Transverse colon (tissue), 4 donors: ENCODE measurements at regions not wholly inside any gene's neighbourhood (a gene's known extent, or its start where the extent isn't known, plus 50 kb on each side); places are given as distances from the start of the nearest gene placed in this dataset.

ENCODE experiments used
- EP300 ChIP-seq: sonication (generic); formaldehyde crosslinking; IDR thresholded peaks from one replicate; pipeline ENCODE4 v1.6.1; 2017; ENCODE audit warnings: antibody characterized with exemption, low read depth
- POLR2A ChIP-seq: fragments of 450-650 bp; IDR thresholded peaks from one replicate; pipeline ENCODE4 v1.6.1; 2016; ENCODE audit warnings: antibody characterized with exemption, mild to moderate bottlenecking, moderate library complexity
- POLR2AphosphoS5 ChIP-seq, 3 donors: sonication (generic); formaldehyde crosslinking; IDR thresholded peaks; one replicate each; pipeline ENCODE4 v1.6.1; 2016; ENCODE audit warnings: antibody characterized with exemption in 3 of 3
- TF ChIP-seq, protein P1 (sequence below), 5 experiments: fragments of 200-600 bp in 3 of 5; fragments of 450-650 bp in 2 of 5; sonication (generic) in 3 of 5; IDR thresholded peaks; 1 replicate in 2 of 5; 2 replicates in 3 of 5; pipeline ENCODE4 v1.5.1; 2016 to 2017; ENCODE audit warnings: antibody characterized with exemption in 5 of 5, inconsistent platforms in 3 of 5, mild to moderate bottlenecking in 2 of 5, moderate library complexity in 1 of 5

DNA sequence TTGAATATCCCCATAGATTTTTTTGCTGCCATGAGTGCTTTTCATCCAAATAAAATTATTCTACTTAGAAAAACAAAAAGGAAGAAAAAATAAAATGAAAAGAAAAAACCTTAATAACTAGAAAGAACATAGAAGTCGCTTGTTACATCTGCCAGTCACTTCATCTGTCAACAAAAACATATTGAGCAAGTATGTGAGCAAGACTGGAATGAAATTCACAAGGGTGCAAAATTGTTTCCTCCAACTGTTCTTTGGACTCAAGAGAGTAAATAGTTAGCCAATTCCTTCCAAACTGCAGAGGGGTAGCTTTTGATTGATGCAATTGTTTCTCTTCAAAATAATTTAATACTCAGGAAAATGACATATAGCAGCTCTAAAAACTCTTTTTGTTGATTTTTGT lies 336.3 kb upstream of the CDH7 start:
- TF ChIP-seq POLR2A (no peak), POLR2AphosphoS5 (IDR thresholded peaks at IDR 0.05) (no peak), EP300 (no peak)
- TF ChIP-seq, protein P1, sequence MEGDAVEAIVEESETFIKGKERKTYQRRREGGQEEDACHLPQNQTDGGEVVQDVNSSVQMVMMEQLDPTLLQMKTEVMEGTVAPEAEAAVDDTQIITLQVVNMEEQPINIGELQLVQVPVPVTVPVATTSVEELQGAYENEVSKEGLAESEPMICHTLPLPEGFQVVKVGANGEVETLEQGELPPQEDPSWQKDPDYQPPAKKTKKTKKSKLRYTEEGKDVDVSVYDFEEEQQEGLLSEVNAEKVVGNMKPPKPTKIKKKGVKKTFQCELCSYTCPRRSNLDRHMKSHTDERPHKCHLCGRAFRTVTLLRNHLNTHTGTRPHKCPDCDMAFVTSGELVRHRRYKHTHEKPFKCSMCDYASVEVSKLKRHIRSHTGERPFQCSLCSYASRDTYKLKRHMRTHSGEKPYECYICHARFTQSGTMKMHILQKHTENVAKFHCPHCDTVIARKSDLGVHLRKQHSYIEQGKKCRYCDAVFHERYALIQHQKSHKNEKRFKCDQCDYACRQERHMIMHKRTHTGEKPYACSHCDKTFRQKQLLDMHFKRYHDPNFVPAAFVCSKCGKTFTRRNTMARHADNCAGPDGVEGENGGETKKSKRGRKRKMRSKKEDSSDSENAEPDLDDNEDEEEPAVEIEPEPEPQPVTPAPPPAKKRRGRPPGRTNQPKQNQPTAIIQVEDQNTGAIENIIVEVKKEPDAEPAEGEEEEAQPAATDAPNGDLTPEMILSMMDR (IDR thresholded peaks at IDR 0.05): no peak
